Vagina (tissue), 2 donors: ENCODE measurements at regions not wholly inside any gene's neighbourhood (a gene's known extent, or its start where the extent isn't known, plus 50 kb on each side); places are given as distances from the start of the nearest gene placed in this dataset.

Experiments used
- POLR2AphosphoS5 ChIP-seq, 2 donors: sonication (generic); formaldehyde crosslinking; IDR thresholded peaks; one replicate each; pipeline ENCODE4 v1.9.0; 2017; ENCODE audit warnings: antibody characterized with exemption in 2 of 2, mild to moderate bottlenecking in 2 of 2, low read depth in 1 of 2; ENCODE audit not compliant: insufficient read depth in 1 of 2
- TF ChIP-seq, protein P1 (sequence below), 3 experiments: fragments of 450-650 bp in 2 of 3; fragments of 200-600 bp in 1 of 3; sonication (generic) in 1 of 3; IDR thresholded peaks; one replicate each; pipeline ENCODE4 v1.5.1; 2017 to 2019; ENCODE audit warnings: antibody characterized with exemption in 3 of 3, mild to moderate bottlenecking in 2 of 3, moderate library complexity in 2 of 3

DNA sequence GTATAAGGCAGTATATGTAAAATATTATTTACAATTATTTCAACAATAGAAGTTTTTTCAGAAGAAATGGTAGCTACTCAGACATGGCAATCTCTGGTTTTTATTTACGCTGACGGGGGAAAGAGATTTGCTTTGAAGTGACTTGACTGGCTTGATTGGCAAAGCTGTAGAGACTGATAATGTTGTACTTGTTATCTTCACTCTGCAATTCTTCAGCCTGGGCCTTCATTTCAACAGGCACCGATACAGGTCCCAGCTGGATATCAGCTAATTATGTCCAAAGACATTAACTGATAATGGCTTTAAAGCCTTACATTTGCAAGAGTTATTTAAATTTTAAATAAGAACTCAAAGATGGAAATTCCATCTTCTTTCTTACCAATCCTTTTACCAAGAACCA, 151.4 kb upstream of the HS3ST3A1 start:
- TF ChIP-seq POLR2AphosphoS5 (IDR thresholded peaks at IDR 0.05; ENCODE audit: insufficient read depth in 1 of 2, low read depth in 1 of 2): no peak
- TF ChIP-seq, protein P1, sequence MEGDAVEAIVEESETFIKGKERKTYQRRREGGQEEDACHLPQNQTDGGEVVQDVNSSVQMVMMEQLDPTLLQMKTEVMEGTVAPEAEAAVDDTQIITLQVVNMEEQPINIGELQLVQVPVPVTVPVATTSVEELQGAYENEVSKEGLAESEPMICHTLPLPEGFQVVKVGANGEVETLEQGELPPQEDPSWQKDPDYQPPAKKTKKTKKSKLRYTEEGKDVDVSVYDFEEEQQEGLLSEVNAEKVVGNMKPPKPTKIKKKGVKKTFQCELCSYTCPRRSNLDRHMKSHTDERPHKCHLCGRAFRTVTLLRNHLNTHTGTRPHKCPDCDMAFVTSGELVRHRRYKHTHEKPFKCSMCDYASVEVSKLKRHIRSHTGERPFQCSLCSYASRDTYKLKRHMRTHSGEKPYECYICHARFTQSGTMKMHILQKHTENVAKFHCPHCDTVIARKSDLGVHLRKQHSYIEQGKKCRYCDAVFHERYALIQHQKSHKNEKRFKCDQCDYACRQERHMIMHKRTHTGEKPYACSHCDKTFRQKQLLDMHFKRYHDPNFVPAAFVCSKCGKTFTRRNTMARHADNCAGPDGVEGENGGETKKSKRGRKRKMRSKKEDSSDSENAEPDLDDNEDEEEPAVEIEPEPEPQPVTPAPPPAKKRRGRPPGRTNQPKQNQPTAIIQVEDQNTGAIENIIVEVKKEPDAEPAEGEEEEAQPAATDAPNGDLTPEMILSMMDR (IDR thresholded peaks at IDR 0.05): no peak
